Heart right ventricle (tissue), 16 donors: ENCODE measurements at regions not wholly inside any gene's neighbourhood (a gene's known extent, or its start where the extent isn't known, plus 50 kb on each side); places are given as distances from the start of the nearest gene placed in this dataset.

Experiments used
- ATAC-seq, 8 donors: fragments of 200-7000 bp; cut with Tn5 transposase; one replicate each; pipeline ENCODE4 v1.9.1; 2020; ENCODE audit warnings: mild to moderate bottlenecking in 8 of 8, moderate library complexity in 8 of 8, moderate number of reproducible peaks in 1 of 8
- DNase-seq, 2 donors: peaks; one replicate each; pipeline ENCODE4 v3.0.0-alpha.2; 2020
- H3K27ac ChIP-seq, 10 donors: fragments of 200-600 bp; sonication (generic) in 2 of 10; one replicate each; pipeline versions ENCODE4 v1.5.0 to v1.8.0; 2020 to 2022; ENCODE audit warnings: mild to moderate bottlenecking in 3 of 10
- H3K27me3 ChIP-seq, 7 donors: fragments of 200-600 bp; one replicate each; pipeline ENCODE4 v1.8.0; 2021 to 2022; ENCODE audit warnings: mild to moderate bottlenecking in 2 of 7
- H3K36me3 ChIP-seq, 9 donors: fragments of 200-600 bp; sonication (generic) in 1 of 9; one replicate each; pipeline versions ENCODE4 v1.5.0 to v1.8.0; 2020 to 2022; ENCODE audit warnings: mild to moderate bottlenecking in 2 of 9
- H3K4me1 ChIP-seq, 9 donors: fragments of 200-600 bp; sonication (generic) in 1 of 9; one replicate each; pipeline versions ENCODE4 v1.5.0 to v1.8.0; 2020 to 2022; ENCODE audit warnings: mild to moderate bottlenecking in 4 of 9
- H3K4me3 ChIP-seq, 10 donors: fragments of 200-600 bp; sonication (generic) in 2 of 10; one replicate each; pipeline versions ENCODE4 v1.5.0 to v1.8.0; 2020 to 2022; ENCODE audit warnings: mild to moderate bottlenecking in 7 of 10, moderate library complexity in 2 of 10
- H3K9me3 ChIP-seq, 11 donors: fragments of 200-600 bp in 10 of 11; sonication (generic) in 2 of 11; one replicate each; pipeline versions ENCODE4 v1.5.0 to v1.8.0; 2013 to 2022; ENCODE audit warnings: mild to moderate bottlenecking in 2 of 11, control low read depth in 1 of 11, moderate library complexity in 1 of 11
- CTCF ChIP-seq, 9 donors: fragments of 200-600 bp; sonication (generic) in 2 of 9; IDR thresholded peaks; one replicate each; pipeline versions ENCODE4 v1.5.0 to v1.8.0; 2021 to 2022; ENCODE audit warnings: antibody characterized with exemption in 9 of 9, mild to moderate bottlenecking in 5 of 9, moderate library complexity in 1 of 9
- WGBS, 2 donors: extraction: QIAGEN DNeasy Blood & Tissue Kit; methylation state at CpG; one replicate each; pipeline ENCODE4 v1.1.7; 2013; ENCODE audit warnings: inconsistent platforms in 1 of 2; 5-methylcytosine and 5-hydroxymethylcytosine counted together
- intact Hi-C, 10 donors: fragments of 100-400 bp; cut with DNase I; formaldehyde crosslinking; loops; one replicate each; pipeline versions ENCODE4 v1.11.1 to v1.14.2; 2022
- donor health status: Arrhythmogenic right ventricular cardiomyopathy.
- donor health status: ischemic (EF 13 %, LVEDD 7.1; RV severe dilation, severe dysfunction).
- donor health status: healthy with polysubstance abuse.
- donor health status: DM: no; HTN: yes; CAD: no.
- donor health status: DM: no; HTN: no; CAD: no.
- donor health status: ischemic (EF 25% LVEDD 6.9; RV normal size, moderate dysfunction).
- donor health status: ischemic (EF 25% LVEDD 5.7; RV mildly dilated, moderate dysfunction).
- donor health status: healthy.
- donor health status: DM: yes; HTN: yes; CAD: no.
- donor health status: Ischemic cardiomyopathy.
- donor health status: ischemic (EF 35%, LVEDD 5.7; RV mildly dilated, moderate dysfunction).
- donor health status: nonischemic (EF 11% LVEDD 7.7; RV severe dilation, severe dysfunction).
- donor health status: DM: yes; HTN: yes; CAD: no.
- donor health status: PGD.
- donor health status: ischemic (EF 29% LVEDD 5.4; RV normal size, mild dysfunction).
- donor health status: nonischemic (EF 23%, LVEDD 6.1; RV moderate dilation, normal function).

GRCh38 chr10:63683223-63683622 is 162.0 kb downstream of the REEP3 start:
- no peaks in the 10 kb centered on the region for H3K27me3 ChIP-seq
- DNase-seq, result no peak
- H3K9me3 ChIP-seq, result no peaks in the 10 kb centered on the region
- 77 to 85% methylated on average over 3 of the region's 3 CpGs for WGBS, 2 donors
- H3K36me3 ChIP-seq, result no peaks in the 10 kb centered on the region
- no peak for TF ChIP-seq CTCF (IDR thresholded peaks at IDR 0.05)
- H3K4me3 ChIP-seq, result no peak overlapping the region
- no peak for ATAC-seq
- H3K4me1 ChIP-seq, result peaks cover 0 to 13% (median 0%) of the 10 kb centered on the region in 9 donors
- intact Hi-C loops, result no loop called here
- peak overlapping the region in 1 of 10 donors; percentile 56 for H3K27ac ChIP-seq

GRCh38 chr10:63683686-63684085 is 162.5 kb downstream of the REEP3 start:
- WGBS, 2 donors, result 95 to 97% methylated on average over 9 of the region's 9 CpGs
- Histone ChIP-seq H3K27me3 (no peaks in the 10 kb centered on the region), H3K27ac (no peak overlapping the region), H3K4me3 (no peak overlapping the region), H3K4me1 (peaks cover 0 to 13% (median 0%) of the 10 kb centered on the region in 9 donors), H3K36me3 (no peaks in the 10 kb centered on the region), H3K9me3 (no peaks in the 10 kb centered on the region)
- TF ChIP-seq CTCF (IDR thresholded peaks at IDR 0.05), result no peak
- ATAC-seq (no peak), DNase-seq (no peak)
- intact Hi-C loops, result no loop called here

GRCh38 chr10:63684257-63684936 is 163.2 kb downstream of the REEP3 start:
- peaks cover 0 to 13% (median 0%) of the 10 kb centered on the region in 9 donors for H3K4me1 ChIP-seq
- H3K4me3 ChIP-seq, result no peak overlapping the region
- WGBS, 2 donors, result 82 to 90% methylated on average over 6 of the region's 6 CpGs
- intact Hi-C loops, result no loop called here
- H3K9me3 ChIP-seq, result no peaks in the 10 kb centered on the region
- no peak for ATAC-seq
- DNase-seq, result no peak
- no peak overlapping the region for H3K27ac ChIP-seq
- TF ChIP-seq CTCF (IDR thresholded peaks at IDR 0.05), result no peak
- no peaks in the 10 kb centered on the region for H3K27me3 ChIP-seq
- no peaks in the 10 kb centered on the region for H3K36me3 ChIP-seq

- no peak for ATAC-seq
- Histone ChIP-seq H3K36me3 (no peaks in the 10 kb centered on the region), H3K9me3 (peaks cover 0 to 4% (median 0%) of the 10 kb centered on the region in 11 donors), H3K27ac (no peak overlapping the region), H3K4me3 (no peak overlapping the region), H3K27me3 (no peaks in the 10 kb centered on the region), H3K4me1 (peaks cover 0 to 21% (median 15%) of the 10 kb centered on the region in 9 donors)
- TF ChIP-seq CTCF (IDR thresholded peaks at IDR 0.05), result no peak
- DNase-seq, result no peak
- intact Hi-C loops, result no loop called here
These were observed 168.6 kb downstream of the REEP3 start for GRCh38 chr10:63689768-63690167.
